ENCODE measurements at regions not wholly inside any gene's neighbourhood (a gene's known extent, or its start where the extent isn't known, plus 50 kb on each side); places are given as distances from the start of the nearest gene placed in this dataset.
"Not testable (repeated sequence)": the region's sequence is repeated elsewhere in the genome, so short reads cannot be mapped to it uniquely, and the experiment has no call there.

DNA sequence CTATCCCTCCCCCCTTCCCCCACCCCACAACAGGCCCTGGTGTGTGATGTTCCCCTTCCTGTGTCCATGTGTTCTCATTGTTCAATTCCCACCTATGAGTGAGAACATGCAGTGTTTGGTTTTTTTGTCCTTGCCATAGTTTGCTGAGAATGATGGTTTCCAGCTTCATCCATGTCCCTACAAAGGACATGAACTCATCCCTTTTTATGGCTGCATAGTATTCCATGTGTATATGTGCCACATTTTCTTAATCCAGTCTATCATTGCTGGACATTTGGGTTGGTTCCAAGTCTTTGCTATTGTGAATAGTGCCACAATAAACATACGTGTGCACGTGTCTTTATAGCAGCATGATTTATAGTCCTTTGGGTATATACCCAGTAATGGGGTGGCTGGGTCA, 52.3 kb upstream of the MAN1A2 start:
- H2AFZ ChIP-seq (ENCODE audit: low read length); ATAC-seq; H3K36me3 ChIP-seq (ENCODE audit: low read depth, low read length); H3K4me3 ChIP-seq (ENCODE audit: low read length); H3K4me2 ChIP-seq (ENCODE audit: low read length); H3K4me1 ChIP-seq (ENCODE audit: insufficient read depth, low read length); H3K27ac ChIP-seq (ENCODE audit: low read length); H3K27me3 ChIP-seq (ENCODE audit: low read length); H3K9ac ChIP-seq (ENCODE audit: low read length); POLR2A ChIA-PET (ENCODE audit: unreplicated experiment); H3K9me3 ChIP-seq (ENCODE audit: low read length); H3F3A ChIP-seq (ENCODE audit: low read length, unreplicated experiment); H4K20me1 ChIP-seq (ENCODE audit: low read length); H3K79me2 ChIP-seq (ENCODE audit: low read length); DNase-seq; BruUV-seq (replicated peaks); CTCF ChIA-PET; H3K9me2 ChIP-seq (replicated peaks; ENCODE audit: low read length): not testable (repeated sequence)
- intact Hi-C loops (cut with micrococcal nuclease): loop anchor here (10.0 kb wide), 1 partner anchor 140 kb away; no protein-coding TSS in a partner anchor

DNA sequence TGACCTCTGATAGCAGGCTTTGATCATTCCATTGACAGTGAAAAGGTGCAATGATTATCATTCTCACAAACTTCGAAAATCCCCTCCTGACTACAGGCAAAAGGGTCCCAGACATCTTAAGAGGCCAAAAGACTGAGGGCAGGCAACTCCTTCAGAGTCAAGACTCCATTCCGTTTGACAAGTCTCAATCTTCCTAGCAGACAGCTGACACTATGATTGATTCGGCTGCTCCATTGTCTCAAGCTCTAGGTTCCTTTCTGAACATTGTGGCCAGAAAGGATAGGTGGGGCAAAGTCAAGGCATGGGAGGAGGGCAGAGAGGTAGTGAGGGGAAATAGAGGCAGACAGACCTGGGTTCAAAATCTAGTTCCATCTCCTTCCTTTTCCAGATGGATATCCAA, 53.7 kb upstream of the MAN1A2 start:
- Histone ChIP-seq H4K20me1 (ENCODE audit: low read length) (no peaks in the 10 kb centered on the region), H3K79me2 (ENCODE audit: low read length) (no peaks in the 10 kb centered on the region), H3K9ac (ENCODE audit: low read length) (no peak overlapping the region), H3K27ac (ENCODE audit: low read length) (no peak overlapping the region), H2AFZ (ENCODE audit: low read length) (no peak overlapping the region), H3K36me3 (ENCODE audit: low read depth, low read length) (no peaks in the 10 kb centered on the region), H3K9me3 (ENCODE audit: low read length) (no peaks in the 10 kb centered on the region), H3K9me2 (replicated peaks; ENCODE audit: low read length) (no peaks in the 10 kb centered on the region), H3K27me3 (ENCODE audit: low read length) (no peaks in the 10 kb centered on the region), H3K4me1 (ENCODE audit: insufficient read depth, low read length) (no peaks in the 10 kb centered on the region), H3F3A (ENCODE audit: low read length, unreplicated experiment) (no peaks in the 10 kb centered on the region), H3K4me3 (ENCODE audit: low read length) (no peak overlapping the region), H3K4me2 (ENCODE audit: low read length) (no peak overlapping the region)
- no TSS peak for BruUV-seq (replicated peaks)
- TF ChIP-seq EZH2phosphoT487 (IDR thresholded peaks at IDR 0.05; ENCODE audit: borderline replicate concordance, low read length): no peak
- TF ChIP-seq EZH2 (IDR thresholded peaks at IDR 0.05; ENCODE audit: low read length, unreplicated experiment): no peak
- TF ChIP-seq, protein P1, sequence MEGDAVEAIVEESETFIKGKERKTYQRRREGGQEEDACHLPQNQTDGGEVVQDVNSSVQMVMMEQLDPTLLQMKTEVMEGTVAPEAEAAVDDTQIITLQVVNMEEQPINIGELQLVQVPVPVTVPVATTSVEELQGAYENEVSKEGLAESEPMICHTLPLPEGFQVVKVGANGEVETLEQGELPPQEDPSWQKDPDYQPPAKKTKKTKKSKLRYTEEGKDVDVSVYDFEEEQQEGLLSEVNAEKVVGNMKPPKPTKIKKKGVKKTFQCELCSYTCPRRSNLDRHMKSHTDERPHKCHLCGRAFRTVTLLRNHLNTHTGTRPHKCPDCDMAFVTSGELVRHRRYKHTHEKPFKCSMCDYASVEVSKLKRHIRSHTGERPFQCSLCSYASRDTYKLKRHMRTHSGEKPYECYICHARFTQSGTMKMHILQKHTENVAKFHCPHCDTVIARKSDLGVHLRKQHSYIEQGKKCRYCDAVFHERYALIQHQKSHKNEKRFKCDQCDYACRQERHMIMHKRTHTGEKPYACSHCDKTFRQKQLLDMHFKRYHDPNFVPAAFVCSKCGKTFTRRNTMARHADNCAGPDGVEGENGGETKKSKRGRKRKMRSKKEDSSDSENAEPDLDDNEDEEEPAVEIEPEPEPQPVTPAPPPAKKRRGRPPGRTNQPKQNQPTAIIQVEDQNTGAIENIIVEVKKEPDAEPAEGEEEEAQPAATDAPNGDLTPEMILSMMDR (conservative IDR thresholded peaks at IDR 0.05; ENCODE audit: low read depth, low read length): no peak
- no peak for ATAC-seq
- ChIA-PET POLR2A (ENCODE audit: unreplicated experiment) (no interaction called here), CTCF (no interaction called here)
- intact Hi-C loops (cut with micrococcal nuclease): loop anchor here (2.0 to 10.0 kb wide), 4 partner anchors 33 to 197 kb away; partner anchors contain the start of gene MAN1A2
- no peak for DNase-seq

DNA sequence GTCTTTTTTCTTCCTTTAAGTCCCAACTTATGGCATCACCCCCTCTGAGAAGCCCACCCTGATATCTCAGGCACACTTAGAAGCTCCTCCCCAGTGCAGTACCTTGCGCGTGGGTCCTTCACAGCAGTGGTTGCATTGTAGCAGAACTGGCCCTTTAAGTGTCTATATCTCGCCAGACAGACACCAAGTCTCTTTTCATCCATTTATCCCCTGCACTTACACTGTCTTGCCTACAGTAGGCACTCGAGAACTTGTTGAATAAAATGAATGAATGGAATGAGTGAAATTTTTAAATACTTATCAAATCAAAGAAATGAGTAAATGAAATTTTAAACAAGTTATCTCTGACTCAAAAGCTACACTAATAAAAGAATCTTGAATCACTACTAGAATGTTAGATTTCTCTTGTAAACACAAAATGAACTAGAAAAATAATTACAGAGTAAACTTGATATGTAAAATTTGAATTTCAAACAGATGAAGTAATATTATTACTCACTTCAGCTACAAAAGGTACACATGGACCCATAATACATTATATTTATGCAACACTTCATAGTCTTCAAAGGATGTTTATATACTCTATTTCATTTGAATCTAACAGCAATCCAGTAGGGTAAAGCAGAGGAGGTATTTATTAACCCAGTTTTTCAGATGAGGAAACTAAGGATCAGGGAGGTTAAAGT, 54.7 kb upstream of the MAN1A2 start:
- TF ChIP-seq EZH2phosphoT487 (IDR thresholded peaks at IDR 0.05; ENCODE audit: borderline replicate concordance, low read length) (no peak), EZH2 (IDR thresholded peaks at IDR 0.05; ENCODE audit: low read length, unreplicated experiment) (no peak)
- TF ChIP-seq, protein P1 (conservative IDR thresholded peaks at IDR 0.05; ENCODE audit: low read depth, low read length): peak; percentile 78
- Histone ChIP-seq H3K9me2 (replicated peaks; ENCODE audit: low read length) (no peaks in the 10 kb centered on the region), H3K9ac (ENCODE audit: low read length) (no peak overlapping the region), H3K4me1 (ENCODE audit: insufficient read depth, low read length) (no peaks in the 10 kb centered on the region), H3K9me3 (ENCODE audit: low read length) (no peaks in the 10 kb centered on the region), H3F3A (ENCODE audit: low read length, unreplicated experiment) (no peaks in the 10 kb centered on the region), H2AFZ (ENCODE audit: low read length) (no peak overlapping the region), H3K79me2 (ENCODE audit: low read length) (no peaks in the 10 kb centered on the region), H3K36me3 (ENCODE audit: low read depth, low read length) (no peaks in the 10 kb centered on the region), H3K27ac (ENCODE audit: low read length) (no peak overlapping the region), H3K4me2 (ENCODE audit: low read length) (no peak overlapping the region), H4K20me1 (ENCODE audit: low read length) (no peaks in the 10 kb centered on the region), H3K27me3 (ENCODE audit: low read length) (no peaks in the 10 kb centered on the region), H3K4me3 (ENCODE audit: low read length) (no peak overlapping the region)
- ChIA-PET POLR2A (ENCODE audit: unreplicated experiment) (no interaction called here), CTCF (interaction anchor here (0.6 kb wide), 1 partner anchor 514 kb away, joined by 3 read pairs; no protein-coding TSS in a partner anchor)
- no TSS peak for BruUV-seq (replicated peaks)
- ATAC-seq (peak; percentile 82), DNase-seq (peak; percentile 66)
- intact Hi-C loops (cut with micrococcal nuclease): loop anchor here (2.0 to 10.0 kb wide), 4 partner anchors 34 to 198 kb away; partner anchors contain the start of gene MAN1A2
